K562 (cell line): ENCODE measurements at regions not wholly inside any gene's neighbourhood (a gene's known extent, or its start where the extent isn't known, plus 50 kb on each side); places are given as distances from the start of the nearest gene placed in this dataset.

ENCODE experiments used
- ATAC-seq: fragments of 200-7000 bp; cut with Tn5 transposase; 3 replicates; pipeline ENCODE4 v1.9.1; 2020; ENCODE audit warnings: moderate library complexity
- BruUV-seq: library from RNA; stranded (reverse); fragments of 400-500 nt; replicated peaks from 2 replicates; lab custom pipeline; 2021; lab: Mats Ljungman, UMichigan
- CTCF ChIA-PET: fragments of 300-600 bp; formaldehyde crosslinking; extraction: SDS; loops from one replicate; lab custom pipeline; 2021; ENCODE audit warnings: low intra/inter-chr PET ratio; lab: Yijun Ruan, JAX
- POLR2A ChIA-PET: fragments of 300-600, 350-650 bp; sonication (Branson Sonifier 250); formaldehyde crosslinking; extraction: SDS; loops from one replicate; lab custom pipeline; 2021; ENCODE audit warnings: antibody characterized with exemption, inconsistent platforms; lab: Yijun Ruan, JAX
- DNase-seq, 4 experiments: peaks; one replicate each; pipeline versions ENCODE4 v3.0.0 to v3.0.0-alpha.2; 2011 to 2018; ENCODE audit warnings: low spot score in 3 of 4, mixed read lengths in 3 of 4; ENCODE audit errors: extremely low read depth in 1 of 4
- FAIRE-seq: peaks from 2 replicates; lab custom pipeline; 2011; peaks lifted over from hg19 to GRCh38; lab: Jason Lieb, UNC
- H2AFZ ChIP-seq: 2 replicates; pipeline ENCODE4 v1.6.0; 2011; ENCODE audit warnings: low read depth, low read length, control low read depth, inconsistent platforms
- H3K27ac ChIP-seq: fragments of 200-600 bp; 3 replicates; pipeline ENCODE4 v1.8.0; 2011; ENCODE audit warnings: low read depth, mild to moderate bottlenecking, control low read depth, inconsistent platforms, low read length, moderate library complexity, mixed read lengths; ENCODE audit errors: extremely low read depth
- H3K27me3 ChIP-seq, 2 experiments: fragments of 300-600 bp in 1 of 2; 2 replicates in 1 of 2; 3 replicates in 1 of 2; pipeline versions ENCODE4 v1.6.0 to v1.8.0; 2011; ENCODE audit warnings: inconsistent platforms in 2 of 2, low read length in 2 of 2, mild to moderate bottlenecking in 1 of 2, mixed read lengths in 1 of 2, moderate library complexity in 1 of 2; ENCODE audit not compliant: control insufficient read depth in 2 of 2, insufficient read depth in 2 of 2
- H3K36me3 ChIP-seq: fragments of 300-600 bp; 3 replicates; pipeline ENCODE4 v1.8.0; 2011; ENCODE audit warnings: mild to moderate bottlenecking, low read length, inconsistent platforms; ENCODE audit not compliant: control insufficient read depth, insufficient read depth
- H3K4me1 ChIP-seq, 2 experiments: fragments of 200-600 bp in 1 of 2; replicated peaks in 1 of 2; 2 replicates in 1 of 2; 3 replicates in 1 of 2; pipeline versions ENCODE4 v1.5.1 to v1.8.0; 2011; ENCODE audit warnings: inconsistent platforms in 2 of 2, low read length in 2 of 2, mild to moderate bottlenecking in 1 of 2, mixed read lengths in 1 of 2, moderate library complexity in 1 of 2; ENCODE audit not compliant: control insufficient read depth in 2 of 2, insufficient read depth in 2 of 2
- H3K4me2 ChIP-seq: 2 replicates; pipeline ENCODE4 v1.6.1; 2011; ENCODE audit warnings: low read length, control low read depth, inconsistent platforms, mixed read lengths; ENCODE audit not compliant: insufficient read depth
- H3K4me3 ChIP-seq: fragments of 200-600 bp; sonication (generic), shearing (Covaris generic); 2 replicates; pipeline ENCODE4 v1.5.1; 2016; ENCODE audit warnings: control low read depth, inconsistent platforms
- H3K79me2 ChIP-seq: fragments of 200-600 bp; 3 replicates; pipeline ENCODE4 v1.8.0; 2011; ENCODE audit warnings: low read length, inconsistent platforms; ENCODE audit not compliant: control insufficient read depth, insufficient read depth
- H3K9ac ChIP-seq, 2 experiments: 2 replicates each; pipeline versions ENCODE4 v1.6.0 to v1.6.1; 2011; ENCODE audit warnings: low read depth in 2 of 2, low read length in 2 of 2, control low read depth in 1 of 2, inconsistent platforms in 1 of 2, mild to moderate bottlenecking in 1 of 2, mixed read lengths in 1 of 2; ENCODE audit not compliant: insufficient read depth in 1 of 2
- H3K9me1 ChIP-seq: one replicate; pipeline ENCODE4 v1.6.0; 2011; ENCODE audit warnings: inconsistent platforms, mild to moderate bottlenecking, low read length, moderate library complexity; ENCODE audit not compliant: control insufficient read depth, insufficient read depth
- H3K9me3 ChIP-seq: replicated peaks from 2 replicates; pipeline ENCODE4 v1.5.1; 2011; ENCODE audit warnings: low read depth, low read length, inconsistent platforms; ENCODE audit not compliant: control insufficient read depth, insufficient read depth
- H4K20me1 ChIP-seq: replicated peaks from 2 replicates; pipeline ENCODE4 v1.6.1; 2011; ENCODE audit warnings: low read length, inconsistent platforms, mixed read lengths; ENCODE audit not compliant: control insufficient read depth, insufficient read depth
- E2F8 ChIP-seq: fragments of 450-650 bp; IDR thresholded peaks from 2 replicates; pipeline ENCODE4 v1.7.1; 2018; ENCODE audit warnings: mild to moderate bottlenecking, low read depth; ENCODE audit not compliant: partially characterized antibody
- HMBOX1 ChIP-seq: sonication (generic); IDR thresholded peaks from 2 replicates; pipeline ENCODE4 v1.6.1; 2016
- LCOR ChIP-seq: sonication (generic); formaldehyde crosslinking; IDR thresholded peaks from 2 replicates; pipeline ENCODE4 v1.8.0; 2022; ENCODE audit warnings: mild to moderate bottlenecking, missing genetic modification reagents
- NFIC ChIP-seq: fragments of 450-650 bp; IDR thresholded peaks from 2 replicates; pipeline ENCODE4 v1.6.1; 2017; ENCODE audit warnings: mild to moderate bottlenecking, inconsistent platforms
- PBX2 ChIP-seq, 2 experiments: IDR thresholded peaks in 1 of 2; conservative IDR thresholded peaks in 1 of 2; 2 replicates each; pipeline ENCODE4 v1.6.1; 2016; ENCODE audit warnings: low read depth in 2 of 2, mild to moderate bottlenecking in 1 of 2, missing compliant biosample characterization in 1 of 2, missing genetic modification characterization in 1 of 2, moderate library complexity in 1 of 2
- PKNOX1 ChIP-seq: fragments of 450-650 bp; IDR thresholded peaks from 2 replicates; pipeline ENCODE4 v1.6.1; 2016
- WGBS: fragments of 100-300 bp; shearing (Covaris generic); methylation state at CpG from one replicate; pipeline ENCODE4 v1.1.6; 2016; ENCODE audit warnings: low coverage, mixed read lengths; ENCODE audit not compliant: insufficient coverage; ENCODE audit errors: missing lambda C conversion rate; 5-methylcytosine and 5-hydroxymethylcytosine counted together
- in situ Hi-C: fragments of 300-500 bp; cut with MboI; formaldehyde crosslinking; loops from 4 replicates; pipeline ENCODE4 v1.15.0; 2018; ENCODE audit warnings: inconsistent platforms, mixed read lengths
- intact Hi-C: fragments of 100-400 bp; cut with micrococcal nuclease; formaldehyde crosslinking; loops from 2 replicates; pipeline ENCODE4 v1.14.2; 2022

- no peak for TF ChIP-seq E2F8
These were observed 227.8 kb upstream of the MOCS1 start (continued) for GRCh38 chr6:40162074-40162473.

- no peak for FAIRE-seq
- no peak for ATAC-seq
- 2% methylated on average over 3 of the region's 3 CpGs for WGBS
These were observed 226.6 kb upstream of the MOCS1 start for GRCh38 chr6:40160826-40161225.

More at GRCh38 chr6:40160826-40161225, 226.6 kb upstream of the MOCS1 start:
- intact Hi-C loops (loop anchor here (10.0 kb wide), 1 partner anchor 166 kb away; no protein-coding TSS in a partner anchor), in situ Hi-C loops (no loop called here)
- Histone ChIP-seq H3K9me3 (no peaks in the 10 kb centered on the region), H4K20me1 (no peaks in the 10 kb centered on the region), H3K9ac (no peak overlapping the region), H3K4me3 (no peak overlapping the region), H3K4me2 (no peak overlapping the region), H3K27me3 (peaks cover 0 to 2% of the 10 kb centered on the region in 2 experiments; a peak in 3 of 5 replicates), H2AFZ (no peak overlapping the region), H3K79me2 (no peaks in the 10 kb centered on the region), H3K4me1 (peaks cover 0 to 13% of the 10 kb centered on the region in 2 experiments; a peak in 4 of 5 replicates), H3K27ac (no peak overlapping the region), H3K9me1 (no peaks in the 10 kb centered on the region), H3K36me3 (no peaks in the 10 kb centered on the region)
- CTCF ChIA-PET = no interaction called here
- BruUV-seq = no TSS peak
- POLR2A ChIA-PET = interaction anchor here (0.9 kb wide), 1 partner anchor 44 kb away, joined by 5 read pairs; no protein-coding TSS in a partner anchor
- peak in 2 of 4 experiments; percentile 20 to 48 for DNase-seq
- peak; percentile 77 for TF ChIP-seq NFIC
- TF ChIP-seq HMBOX1 = peak; percentile 84
- no peak for TF ChIP-seq PBX2 (CRISPR knock-in tag; IDR thresholded peaks at IDR 0.05; ENCODE audit: low read depth)
- peak; percentile 43; the same call in 1 of the 2 replicates for TF ChIP-seq PBX2 (tag; conservative IDR thresholded peaks at IDR 0.05; ENCODE audit: low read depth)
- no peak for TF ChIP-seq LCOR
- TF ChIP-seq PKNOX1 = peak; percentile 77
